Motor neuron (in vitro differentiated cells): ENCODE measurements at regions not wholly inside any gene's neighbourhood (a gene's known extent, or its start where the extent isn't known, plus 50 kb on each side); places are given as distances from the start of the nearest gene placed in this dataset.
"Not testable (repeated sequence)": the region's sequence is repeated elsewhere in the genome, so short reads cannot be mapped to it uniquely, and the experiment has no call there.

Source experiments
- ATAC-seq, 8 experiments: fragments of 200-7000 bp; cut with Tn5 transposase; replicated peaks in 6 of 8; 2 replicates each; pipeline ENCODE4 v1.8.0; 2021; ENCODE audit warnings: mild to moderate bottlenecking in 8 of 8, moderate library complexity in 8 of 8
- H3K27ac ChIP-seq, 2 donors: fragments of 250-450 bp; sonication (Bioruptor Pico); 2 replicates each; pipeline ENCODE4 v1.9.0; 2021; ENCODE audit warnings: antibody characterized with exemption in 2 of 2, mild to moderate bottlenecking in 2 of 2, moderate library complexity in 1 of 2
- H3K4me1 ChIP-seq, 2 donors: fragments of 250-450 bp; sonication (Bioruptor Pico); replicated peaks in 1 of 2; 2 replicates each; pipeline ENCODE4 v1.6.1; 2021; ENCODE audit warnings: antibody characterized with exemption in 2 of 2, mild to moderate bottlenecking in 2 of 2, moderate library complexity in 1 of 2
- H3K4me3 ChIP-seq, 5 donors: fragments of 250-450 bp; sonication (Bioruptor Pico); 2 replicates each; pipeline ENCODE4 v1.9.0; 2021; ENCODE audit warnings: antibody characterized with exemption in 5 of 5, mild to moderate bottlenecking in 5 of 5, moderate library complexity in 4 of 5
- WGBS, 10 experiments: fragments of 450-650 bp; shearing (Covaris generic); methylation state at CpG; one replicate each; pipeline ENCODE4 v1.0.0; 2022; 5-methylcytosine and 5-hydroxymethylcytosine counted together
- in situ Hi-C, 9 experiments: fragments of 400-800 bp; cut with MboI; loops; one replicate each; pipeline ENCODE4 v1.15.0; 2021; ENCODE audit warnings: low sequenced_read_pairs in 9 of 9, low pct_unique_long_range_greater_than_20kb in 2 of 9; ENCODE audit not compliant: unreplicated experiment in 9 of 9

GRCh38 chr22:25334162-25334490, 114.7 kb downstream of the CRYBB2 start:
- ATAC-seq: peak in 4 of 8 experiments; percentile 71 to 94 (median 86)
- Histone ChIP-seq H3K27ac (no peak overlapping the region), H3K4me3 (no peak overlapping the region), H3K4me1 (no peaks in the 10 kb centered on the region)
- in situ Hi-C loops: loop anchor here in 1 of 9 experiments (10.0 kb wide), 1 partner anchor 99 kb away; no protein-coding TSS in a partner anchor
- WGBS, 10 experiments: 17 to 93% (median 33%) methylated on average over 1 to 2 of the region's 10 CpGs; no CpG with 5 or more reads in 7 of the 10 experiments

- not testable (repeated sequence) for ATAC-seq, H3K27ac ChIP-seq
- 46 to 92% (median 84%) methylated on average over 4 to 8 of the region's 17 CpGs; no CpG with 5 or more reads in 7 of the 10 experiments for WGBS, 10 experiments
Measured at GRCh38 chr22:25334631-25335030, 115.2 kb downstream of the CRYBB2 start.

GRCh38 chr22:25335276-25335675, 115.8 kb downstream of the CRYBB2 start:
- ATAC-seq, H3K27ac ChIP-seq, H3K4me3 ChIP-seq, H3K4me1 ChIP-seq: not testable (repeated sequence)
- in situ Hi-C loops: loop anchor here in 1 of 9 experiments (10.0 kb wide), 1 partner anchor 100 kb away; no protein-coding TSS in a partner anchor
- 40 to 86% (median 74%) methylated on average over 1 to 3 of the region's 4 CpGs; no CpG with 5 or more reads in 5 of the 10 experiments for WGBS, 10 experiments

More at GRCh38 chr22:25334631-25335030, 115.2 kb downstream of the CRYBB2 start:
- H3K4me3 ChIP-seq, H3K4me1 ChIP-seq: not testable (repeated sequence)
- in situ Hi-C loops: loop anchor here in 1 of 9 experiments (10.0 kb wide), 1 partner anchor 100 kb away; no protein-coding TSS in a partner anchor

GRCh38 chr22:25340536-25340935, 121.1 kb downstream of the CRYBB2 start:
- in situ Hi-C loops, H3K4me1 ChIP-seq, ATAC-seq, H3K27ac ChIP-seq, H3K4me3 ChIP-seq: not testable (repeated sequence)
- 100% methylated on average over 1 of the region's 5 CpGs; no CpG with 5 or more reads in 8 of the 10 experiments for WGBS, 10 experiments

- H3K4me1 ChIP-seq, H3K4me3 ChIP-seq, ATAC-seq, H3K27ac ChIP-seq, in situ Hi-C loops: not testable (repeated sequence)
- 86 to 100% (median 93%) methylated on average over 2 to 9 of the region's 10 CpGs; no CpG with 5 or more reads in 5 of the 10 experiments for WGBS, 10 experiments
Measured at GRCh38 chr22:25344366-25344765, 124.9 kb downstream of the CRYBB2 start.

- no peak overlapping the region for H3K4me3 ChIP-seq
- ATAC-seq: peak in 2 of 8 experiments; percentile 7 to 26
- H3K4me1 ChIP-seq: no peaks in the 10 kb centered on the region
- whole genome bisulfite sequencing, 10 experiments: 60 to 100% (median 94%) methylated on average over 1 to 11 of the region's 29 CpGs; no CpG with 5 or more reads in 5 of the 10 experiments
- in situ Hi-C loops: no loop called here
- H3K27ac ChIP-seq: no peak overlapping the region
Measured at GRCh38 chr22:25346859-25347751, 127.7 kb downstream of the CRYBB2 start.

- no peak overlapping the region for H3K4me3 ChIP-seq
- no peak overlapping the region for H3K27ac ChIP-seq
- in situ Hi-C loops: no loop called here
- WGBS, 10 experiments: 0 to 100% (median 93%) methylated on average over 1 to 3 of the region's 3 CpGs; no CpG with 5 or more reads in 3 of the 10 experiments
- peak in 1 of 8 experiments; percentile 38 for ATAC-seq
- no peaks in the 10 kb centered on the region for H3K4me1 ChIP-seq
Measured at GRCh38 chr22:25347752-25348102, 128.3 kb downstream of the CRYBB2 start.

GRCh38 chr22:25348391-25348790, 129.0 kb downstream of the CRYBB2 start:
- Histone ChIP-seq H3K4me1 (no peaks in the 10 kb centered on the region), H3K4me3 (no peak overlapping the region), H3K27ac (no peak overlapping the region)
- in situ Hi-C loops: no loop called here
- WGBS, 10 experiments: no CpG with 5 or more reads among the region's 2 CpGs
- peak in 1 of 8 experiments; percentile 28 for ATAC-seq

GRCh38 chr22:25348996-25349395, 129.6 kb downstream of the CRYBB2 start:
- 83 to 100% methylated on average over 1 to 2 of the region's 5 CpGs; no CpG with 5 or more reads in 8 of the 10 experiments for WGBS, 10 experiments
- H3K4me1 ChIP-seq, H3K4me3 ChIP-seq, ATAC-seq, in situ Hi-C loops, H3K27ac ChIP-seq: not testable (repeated sequence)

GRCh38 chr22:25350551-25350971, 131.1 kb downstream of the CRYBB2 start:
- in situ Hi-C loops: no loop called here
- WGBS, 10 experiments: 83 to 100% (median 98%) methylated on average over 1 to 4 of the region's 26 CpGs; no CpG with 5 or more reads in 6 of the 10 experiments
- H3K27ac ChIP-seq: no peak overlapping the region
- no peak for ATAC-seq
- H3K4me1 ChIP-seq: no peaks in the 10 kb centered on the region
- no peak overlapping the region for H3K4me3 ChIP-seq

GRCh38 chr22:25351631-25352293, 132.3 kb downstream of the CRYBB2 start:
- Histone ChIP-seq H3K4me1 (no peaks in the 10 kb centered on the region), H3K4me3 (no peak overlapping the region), H3K27ac (no peak overlapping the region)
- 90 to 100% (median 100%) methylated on average over 1 to 10 of the region's 18 CpGs; no CpG with 5 or more reads in 2 of the 10 experiments for WGBS, 10 experiments
- in situ Hi-C loops: no loop called here
- ATAC-seq: no peak

GRCh38 chr22:25352294-25352680, 132.8 kb downstream of the CRYBB2 start:
- Histone ChIP-seq H3K27ac (no peak overlapping the region), H3K4me1 (no peaks in the 10 kb centered on the region), H3K4me3 (no peak overlapping the region)
- in situ Hi-C loops: no loop called here
- WGBS, 10 experiments: 89 to 100% (median 100%) methylated on average over 1 to 6 of the region's 8 CpGs; no CpG with 5 or more reads in 3 of the 10 experiments
- ATAC-seq: no peak
